HG03378 (cell line): ENCODE measurements at regions not wholly inside any gene's neighbourhood (a gene's known extent, or its start where the extent isn't known, plus 50 kb on each side); places are given as distances from the start of the nearest gene placed in this dataset.

Experiments used
- ATAC-seq: cut with Tn5 transposase; IDR thresholded peaks from one replicate; pipeline ENCODE4 v1.9.1; 2021; ENCODE audit warnings: mild to moderate bottlenecking, moderate library complexity; ENCODE audit not compliant: unreplicated experiment

GRCh38 chr9:129368444-129368978 is 190.4 kb upstream of the IER5L start:
- ATAC-seq: no peak

GRCh38 chr9:129367287-129367686 is 189.2 kb upstream of the IER5L start:
- no peak for ATAC-seq

- ATAC-seq: no peak
These were observed 187.1 kb upstream of the IER5L start for GRCh38 chr9:129365196-129365595.

GRCh38 chr9:129363216-129363873 is 185.3 kb upstream of the IER5L start:
- ATAC-seq: no peak

- ATAC-seq: no peak
These were observed 184.4 kb upstream of the IER5L start for GRCh38 chr9:129362287-129363000.

- no peak for ATAC-seq
These were observed 183.1 kb upstream of the IER5L start for GRCh38 chr9:129361196-129361595.

- ATAC-seq: no peak
These were observed 182.0 kb upstream of the IER5L start for GRCh38 chr9:129359916-129360536.

- ATAC-seq: no peak
These were observed 181.2 kb upstream of the IER5L start for GRCh38 chr9:129359162-129359811.

- ATAC-seq: no peak
These were observed 180.6 kb upstream of the IER5L start for GRCh38 chr9:129358621-129359154.

- ATAC-seq: no peak
These were observed 179.7 kb upstream of the IER5L start for GRCh38 chr9:129357773-129358245.

GRCh38 chr9:129356871-129357772 is 179.1 kb upstream of the IER5L start:
- no peak for ATAC-seq

GRCh38 chr9:129355631-129356030 is 177.6 kb upstream of the IER5L start:
- no peak for ATAC-seq

- ATAC-seq: no peak
These were observed 176.4 kb upstream of the IER5L start for GRCh38 chr9:129354498-129354897.

- no peak for ATAC-seq
These were observed 175.8 kb upstream of the IER5L start for GRCh38 chr9:129353697-129354336.

- ATAC-seq: no peak
These were observed 174.2 kb upstream of the IER5L start for GRCh38 chr9:129352146-129352865.

- ATAC-seq: no peak
These were observed 173.6 kb upstream of the IER5L start for GRCh38 chr9:129351642-129352145.

- ATAC-seq: no peak
These were observed 173.1 kb upstream of the IER5L start for GRCh38 chr9:129351058-129351641.
